ENCODE measurements at regions not wholly inside any gene's neighbourhood (a gene's known extent, or its start where the extent isn't known, plus 50 kb on each side); places are given as distances from the start of the nearest gene placed in this dataset.

- no peak for TF ChIP-seq CTCF (IDR thresholded peaks at IDR 0.05; ENCODE audit: borderline replicate concordance, control extremely low read depth, extremely low read depth, insufficient read depth, missing control alignments)
- no peak for DNase-seq (ENCODE audit: low spot score)
- in situ Hi-C loops (cut with MboI; ENCODE audit: low sequenced_read_pairs, unreplicated experiment) = no loop called here
Observed at GRCh38 chr14:97178781-97179180, 381.6 kb downstream of the VRK1 start.

- TF ChIP-seq CTCF (IDR thresholded peaks at IDR 0.05; ENCODE audit: borderline replicate concordance, control extremely low read depth, extremely low read depth, insufficient read depth, missing control alignments) = no peak
- in situ Hi-C loops (cut with MboI; ENCODE audit: low sequenced_read_pairs, unreplicated experiment) = no loop called here
- no peak for DNase-seq (ENCODE audit: low spot score)
Observed at GRCh38 chr14:97179573-97179972, 382.4 kb downstream of the VRK1 start.

- no peak for DNase-seq (ENCODE audit: low spot score)
- in situ Hi-C loops (cut with MboI; ENCODE audit: low sequenced_read_pairs, unreplicated experiment) = no loop called here
- no peak for TF ChIP-seq CTCF (IDR thresholded peaks at IDR 0.05; ENCODE audit: borderline replicate concordance, control extremely low read depth, extremely low read depth, insufficient read depth, missing control alignments)
Observed at GRCh38 chr14:97180304-97181200, 383.4 kb downstream of the VRK1 start.

GRCh38 chr14:97185186-97185585 lies 388.0 kb downstream of the VRK1 start:
- in situ Hi-C loops (cut with MboI; ENCODE audit: low sequenced_read_pairs, unreplicated experiment) = no loop called here
- TF ChIP-seq CTCF (IDR thresholded peaks at IDR 0.05; ENCODE audit: borderline replicate concordance, control extremely low read depth, extremely low read depth, insufficient read depth, missing control alignments) = peak; percentile 19
- no peak for DNase-seq (ENCODE audit: low spot score)

GRCh38 chr14:97187916-97188315 lies 390.7 kb downstream of the VRK1 start:
- in situ Hi-C loops (cut with MboI; ENCODE audit: low sequenced_read_pairs, unreplicated experiment) = no loop called here
- no peak for TF ChIP-seq CTCF (IDR thresholded peaks at IDR 0.05; ENCODE audit: borderline replicate concordance, control extremely low read depth, extremely low read depth, insufficient read depth, missing control alignments)
- DNase-seq (ENCODE audit: low spot score) = no peak

- no peak for TF ChIP-seq CTCF (IDR thresholded peaks at IDR 0.05; ENCODE audit: borderline replicate concordance, control extremely low read depth, extremely low read depth, insufficient read depth, missing control alignments)
- in situ Hi-C loops (cut with MboI; ENCODE audit: low sequenced_read_pairs, unreplicated experiment) = no loop called here
- no peak for DNase-seq (ENCODE audit: low spot score)
Observed at GRCh38 chr14:97196336-97196735, 399.2 kb downstream of the VRK1 start.
